NCI-H2196 (cell line): ENCODE measurements at regions not wholly inside any gene's neighbourhood (a gene's known extent, or its start where the extent isn't known, plus 50 kb on each side); places are given as distances from the start of the nearest gene placed in this dataset.
"Not testable (repeated sequence)": the region's sequence is repeated elsewhere in the genome, so short reads cannot be mapped to it uniquely, and the experiment has no call there.

Experiments
- DNase-seq: peaks from one replicate; lab custom pipeline; 2025; ENCODE audit not compliant: unreplicated experiment; lab: John Stamatoyannopoulos, UW

- no peak for DNase-seq
These were observed 191.6 kb downstream of the DUSP6 start for GRCh38 chr12:89160716-89161123.

- no peak for DNase-seq
These were observed 194.9 kb downstream of the DUSP6 start for GRCh38 chr12:89157413-89157812.

GRCh38 chr12:89156862-89157262 is 195.4 kb downstream of the DUSP6 start:
- no peak for DNase-seq

GRCh38 chr12:89156340-89156739 is 196.0 kb downstream of the DUSP6 start:
- no peak for DNase-seq

- no peak for DNase-seq
These were observed 196.5 kb downstream of the DUSP6 start for GRCh38 chr12:89155826-89156225.

- no peak for DNase-seq
These were observed 197.4 kb downstream of the DUSP6 start for GRCh38 chr12:89154743-89155499.

- no peak for DNase-seq
These were observed 199.0 kb downstream of the DUSP6 start for GRCh38 chr12:89153341-89153740.

GRCh38 chr12:89151536-89151935 is 200.8 kb downstream of the DUSP6 start:
- DNase-seq: no peak

- not testable (repeated sequence) for DNase-seq
These were observed 201.5 kb downstream of the DUSP6 start for GRCh38 chr12:89150789-89151188.

- DNase-seq: peak; percentile 78
These were observed 211.6 kb downstream of the DUSP6 start for GRCh38 chr12:89140602-89141238.

- DNase-seq: no peak
These were observed 212.2 kb downstream of the DUSP6 start for GRCh38 chr12:89140141-89140540.

- DNase-seq: no peak
These were observed 212.9 kb downstream of the DUSP6 start for GRCh38 chr12:89139390-89139789.

GRCh38 chr12:89138048-89138852 is 214.1 kb downstream of the DUSP6 start:
- no peak for DNase-seq

GRCh38 chr12:89135976-89136634 is 216.2 kb downstream of the DUSP6 start:
- DNase-seq: no peak

- peak; percentile 38 for DNase-seq
These were observed 218.0 kb downstream of the DUSP6 start for GRCh38 chr12:89134213-89134770.

GRCh38 chr12:89129167-89129870 is 223.0 kb downstream of the DUSP6 start:
- DNase-seq: no peak

GRCh38 chr12:89126712-89127111 is 225.6 kb downstream of the DUSP6 start:
- DNase-seq: no peak

GRCh38 chr12:89122852-89123251 is 229.4 kb downstream of the DUSP6 start:
- DNase-seq: no peak

GRCh38 chr12:89117448-89118034 is 234.8 kb downstream of the DUSP6 start:
- peak; percentile 77 for DNase-seq

- DNase-seq: no peak
These were observed 240.3 kb downstream of the DUSP6 start for GRCh38 chr12:89111964-89112363.
